WERI-Rb-1 (cell line): ENCODE measurements at regions not wholly inside any gene's neighbourhood (a gene's known extent, or its start where the extent isn't known, plus 50 kb on each side); places are given as distances from the start of the nearest gene placed in this dataset.

ENCODE experiments used
- DNase-seq: peaks from one replicate; pipeline ENCODE4 v3.0.0-alpha.2; 2020
- H3K27ac ChIP-seq: fragments of 250-450 bp; sonication (Bioruptor Pico); 2 replicates; pipeline ENCODE4 v1.5.1; 2020; ENCODE audit warnings: mild to moderate bottlenecking, moderate library complexity
- H3K27me3 ChIP-seq: fragments of 250-450 bp; sonication (Bioruptor Pico); 2 replicates; pipeline ENCODE4 v1.5.1; 2021; ENCODE audit warnings: mild to moderate bottlenecking, low read depth, moderate library complexity; ENCODE audit not compliant: insufficient read depth, severe bottlenecking
- H3K36me3 ChIP-seq: fragments of 250-450 bp; sonication (Bioruptor Pico); 2 replicates; pipeline ENCODE4 v1.5.1; 2020; ENCODE audit warnings: mild to moderate bottlenecking, moderate library complexity
- H3K4me3 ChIP-seq: 2 replicates; pipeline ENCODE4 v1.5.1; 2011; ENCODE audit warnings: low read depth, mild to moderate bottlenecking, control low read depth, low read length
- H3K9me3 ChIP-seq: fragments of 250-450 bp; sonication (Bioruptor Pico); 2 replicates; pipeline ENCODE4 v1.5.1; 2021; ENCODE audit warnings: mild to moderate bottlenecking, moderate library complexity; ENCODE audit not compliant: severe bottlenecking
- TF ChIP-seq, protein P1 (sequence below): IDR thresholded peaks from 2 replicates; pipeline ENCODE4 v1.5.1; 2011; ENCODE audit warnings: low read depth, mild to moderate bottlenecking, control low read depth, inconsistent platforms, low read length

DNA sequence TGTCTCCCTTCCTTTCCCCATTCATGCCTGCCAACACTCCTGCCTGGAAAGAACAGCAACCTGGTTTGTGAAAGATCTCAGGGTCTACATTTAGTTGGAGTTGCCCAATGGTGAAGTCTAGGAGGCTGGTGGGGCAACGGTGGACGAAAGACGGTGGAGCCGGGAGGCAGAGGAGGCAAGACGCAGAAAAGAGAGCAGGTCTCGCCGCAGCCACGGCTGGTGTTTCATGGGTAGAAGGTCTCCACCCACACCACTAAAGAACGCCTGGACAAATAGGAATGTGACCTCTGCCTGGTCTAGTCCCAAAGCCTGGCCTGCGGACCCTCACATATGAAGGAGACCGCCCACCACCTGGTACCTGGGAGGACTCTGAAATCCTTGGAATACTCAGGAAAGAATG is 185.6 kb downstream of the ALG10 start:
- no peaks in the 10 kb centered on the region for H3K9me3 ChIP-seq
- DNase-seq = no peak
- H3K36me3 ChIP-seq = no peaks in the 10 kb centered on the region
- peaks cover 81% of the 10 kb centered on the region for H3K27me3 ChIP-seq
- TF ChIP-seq, protein P1, sequence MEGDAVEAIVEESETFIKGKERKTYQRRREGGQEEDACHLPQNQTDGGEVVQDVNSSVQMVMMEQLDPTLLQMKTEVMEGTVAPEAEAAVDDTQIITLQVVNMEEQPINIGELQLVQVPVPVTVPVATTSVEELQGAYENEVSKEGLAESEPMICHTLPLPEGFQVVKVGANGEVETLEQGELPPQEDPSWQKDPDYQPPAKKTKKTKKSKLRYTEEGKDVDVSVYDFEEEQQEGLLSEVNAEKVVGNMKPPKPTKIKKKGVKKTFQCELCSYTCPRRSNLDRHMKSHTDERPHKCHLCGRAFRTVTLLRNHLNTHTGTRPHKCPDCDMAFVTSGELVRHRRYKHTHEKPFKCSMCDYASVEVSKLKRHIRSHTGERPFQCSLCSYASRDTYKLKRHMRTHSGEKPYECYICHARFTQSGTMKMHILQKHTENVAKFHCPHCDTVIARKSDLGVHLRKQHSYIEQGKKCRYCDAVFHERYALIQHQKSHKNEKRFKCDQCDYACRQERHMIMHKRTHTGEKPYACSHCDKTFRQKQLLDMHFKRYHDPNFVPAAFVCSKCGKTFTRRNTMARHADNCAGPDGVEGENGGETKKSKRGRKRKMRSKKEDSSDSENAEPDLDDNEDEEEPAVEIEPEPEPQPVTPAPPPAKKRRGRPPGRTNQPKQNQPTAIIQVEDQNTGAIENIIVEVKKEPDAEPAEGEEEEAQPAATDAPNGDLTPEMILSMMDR = no peak
- H3K4me3 ChIP-seq = no peak overlapping the region
- H3K27ac ChIP-seq = no peak overlapping the region

- no peaks in the 10 kb centered on the region for H3K36me3 ChIP-seq
- TF ChIP-seq, protein P1 = no peak
- no peaks in the 10 kb centered on the region for H3K9me3 ChIP-seq
- no peak overlapping the region for H3K27ac ChIP-seq
- no peak overlapping the region for H3K4me3 ChIP-seq
- H3K27me3 ChIP-seq = peaks cover 85% of the 10 kb centered on the region
- DNase-seq = no peak
These were observed 186.3 kb downstream of the ALG10 start for GRCh38 chr12:34208331-34209258.

DNA sequence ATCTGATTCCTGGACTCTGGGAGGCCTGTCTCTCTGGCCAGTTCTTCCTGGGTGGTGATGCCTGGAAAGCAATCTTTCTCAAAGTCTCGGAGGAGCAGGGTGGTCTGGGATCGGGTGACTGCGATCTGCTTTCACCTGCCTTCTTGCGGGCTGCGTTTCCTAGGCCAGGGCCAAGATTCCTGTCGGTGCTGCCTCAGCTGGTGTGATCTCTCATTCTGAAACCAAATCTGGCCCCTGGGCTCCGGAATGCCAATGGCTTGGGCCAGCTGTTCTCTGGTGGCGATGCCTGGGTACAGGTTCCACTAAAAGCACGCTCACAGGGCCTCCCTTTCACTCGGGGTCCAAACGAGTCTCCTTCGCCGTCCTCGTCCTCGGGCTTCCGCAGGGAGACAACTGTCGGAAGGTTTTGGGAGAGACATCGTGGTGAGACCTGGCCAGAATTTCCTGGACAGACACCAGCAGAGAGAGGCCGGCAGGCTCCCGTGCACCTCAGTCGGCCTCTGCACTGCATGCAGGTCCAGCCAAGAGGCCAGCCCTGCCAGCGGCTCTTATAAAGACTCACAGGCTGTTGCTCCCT is 187.1 kb downstream of the ALG10 start:
- no peak overlapping the region for H3K27ac ChIP-seq
- no peak for DNase-seq
- no peak overlapping the region for H3K4me3 ChIP-seq
- TF ChIP-seq, protein P1 = no peak
- H3K27me3 ChIP-seq = peaks cover 83% of the 10 kb centered on the region
- H3K9me3 ChIP-seq = no peaks in the 10 kb centered on the region
- no peaks in the 10 kb centered on the region for H3K36me3 ChIP-seq

GRCh38 chr12:34210183-34210582 is 187.9 kb downstream of the ALG10 start:
- DNase-seq = no peak
- Histone ChIP-seq H3K36me3 (no peaks in the 10 kb centered on the region), H3K9me3 (no peaks in the 10 kb centered on the region), H3K27me3 (peaks cover 87% of the 10 kb centered on the region), H3K4me3 (no peak overlapping the region), H3K27ac (no peak overlapping the region)
- TF ChIP-seq, protein P1 = no peak

- TF ChIP-seq, protein P1 = no peak
- no peak overlapping the region for H3K27ac ChIP-seq
- H3K4me3 ChIP-seq = no peak overlapping the region
- no peak for DNase-seq
- H3K36me3 ChIP-seq = no peaks in the 10 kb centered on the region
- no peaks in the 10 kb centered on the region for H3K9me3 ChIP-seq
- peaks cover 86% of the 10 kb centered on the region for H3K27me3 ChIP-seq
These were observed 188.6 kb downstream of the ALG10 start for GRCh38 chr12:34210689-34211530.
